ENCODE measurements at regions not wholly inside any gene's neighbourhood (a gene's known extent, or its start where the extent isn't known, plus 50 kb on each side); places are given as distances from the start of the nearest gene placed in this dataset.
A peak's percentile ranks its signal among the peaks of the same experiment; 100 is the strongest.

DNA sequence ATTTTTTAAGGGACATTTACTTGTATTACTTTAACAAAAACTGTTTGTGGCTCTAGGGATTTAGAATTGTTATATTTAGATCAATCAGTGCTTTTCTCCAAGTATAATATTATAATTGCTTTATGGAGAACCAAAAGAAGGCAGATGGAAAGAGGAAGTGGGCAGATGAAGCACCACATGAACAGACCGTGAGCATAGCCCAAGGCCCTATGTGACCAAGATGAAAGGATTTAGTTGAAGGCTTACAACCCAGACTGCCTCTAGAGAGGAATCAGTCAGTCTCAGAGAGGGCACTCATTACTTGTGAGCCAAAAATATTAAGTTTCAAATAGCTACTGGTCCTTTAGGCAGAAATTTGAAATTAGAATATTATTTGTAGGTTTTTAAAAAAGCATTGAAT lies 102.3 kb upstream of the IMPG1 start:
- H3K27me3 ChIP-seq (ENCODE audit: insufficient read depth, low read length): no peaks in the 10 kb centered on the region
- no peak overlapping the region for H2AFZ ChIP-seq (ENCODE audit: low read length)
- no peaks in the 10 kb centered on the region for H3K4me1 ChIP-seq (ENCODE audit: insufficient read depth, low read length)
- DNase-seq (ENCODE audit: insufficient read length, low spot score, missing footprints): no peak
- no peak overlapping the region for H3K27ac ChIP-seq (ENCODE audit: low read depth, low read length)
- H3K79me2 ChIP-seq (ENCODE audit: insufficient read depth, low read length): no peaks in the 10 kb centered on the region
- no peak overlapping the region for H3K4me2 ChIP-seq (ENCODE audit: insufficient read depth, low read length)
- no peak overlapping the region for H3K4me3 ChIP-seq (ENCODE audit: insufficient read depth, low read length)
- no peaks in the 10 kb centered on the region for H4K20me1 ChIP-seq (ENCODE audit: insufficient read depth, low read length)
- no peaks in the 10 kb centered on the region for H3K36me3 ChIP-seq (ENCODE audit: insufficient read depth, low read length)
- H3K9me3 ChIP-seq (ENCODE audit: low read depth, low read length): no peaks in the 10 kb centered on the region
- TF ChIP-seq, protein P1, sequence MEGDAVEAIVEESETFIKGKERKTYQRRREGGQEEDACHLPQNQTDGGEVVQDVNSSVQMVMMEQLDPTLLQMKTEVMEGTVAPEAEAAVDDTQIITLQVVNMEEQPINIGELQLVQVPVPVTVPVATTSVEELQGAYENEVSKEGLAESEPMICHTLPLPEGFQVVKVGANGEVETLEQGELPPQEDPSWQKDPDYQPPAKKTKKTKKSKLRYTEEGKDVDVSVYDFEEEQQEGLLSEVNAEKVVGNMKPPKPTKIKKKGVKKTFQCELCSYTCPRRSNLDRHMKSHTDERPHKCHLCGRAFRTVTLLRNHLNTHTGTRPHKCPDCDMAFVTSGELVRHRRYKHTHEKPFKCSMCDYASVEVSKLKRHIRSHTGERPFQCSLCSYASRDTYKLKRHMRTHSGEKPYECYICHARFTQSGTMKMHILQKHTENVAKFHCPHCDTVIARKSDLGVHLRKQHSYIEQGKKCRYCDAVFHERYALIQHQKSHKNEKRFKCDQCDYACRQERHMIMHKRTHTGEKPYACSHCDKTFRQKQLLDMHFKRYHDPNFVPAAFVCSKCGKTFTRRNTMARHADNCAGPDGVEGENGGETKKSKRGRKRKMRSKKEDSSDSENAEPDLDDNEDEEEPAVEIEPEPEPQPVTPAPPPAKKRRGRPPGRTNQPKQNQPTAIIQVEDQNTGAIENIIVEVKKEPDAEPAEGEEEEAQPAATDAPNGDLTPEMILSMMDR (IDR thresholded peaks at IDR 0.05; ENCODE audit: extremely low read depth, low read depth, low read length): no peak

DNA sequence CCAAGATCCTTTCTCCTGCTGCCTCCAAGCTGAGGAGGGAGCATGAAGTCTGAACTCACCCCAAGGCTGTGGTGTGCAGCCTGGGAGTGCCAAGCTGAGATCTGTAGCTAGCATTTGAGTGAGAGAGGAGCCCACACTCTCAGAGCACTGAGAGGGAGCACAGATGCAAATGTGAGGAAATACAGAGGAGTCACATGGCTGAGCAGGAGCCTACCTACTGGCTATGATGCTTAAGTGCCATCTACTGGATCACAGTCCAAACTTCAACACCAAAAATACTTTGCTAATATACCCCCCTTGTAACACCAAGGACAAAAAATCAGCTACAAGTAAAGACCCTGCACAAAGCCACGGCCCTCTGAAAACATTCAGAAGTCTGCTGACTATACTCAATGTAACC lies 94.4 kb upstream of the IMPG1 start:
- Histone ChIP-seq H3K79me2 (ENCODE audit: insufficient read depth, low read length) (no peaks in the 10 kb centered on the region), H3K4me2 (ENCODE audit: insufficient read depth, low read length) (no peak overlapping the region), H3K27me3 (ENCODE audit: insufficient read depth, low read length) (no peaks in the 10 kb centered on the region), H2AFZ (ENCODE audit: low read length) (no peak overlapping the region), H3K9me3 (ENCODE audit: low read depth, low read length) (no peaks in the 10 kb centered on the region), H4K20me1 (ENCODE audit: insufficient read depth, low read length) (no peaks in the 10 kb centered on the region), H3K4me3 (ENCODE audit: insufficient read depth, low read length) (no peak overlapping the region), H3K36me3 (ENCODE audit: insufficient read depth, low read length) (no peaks in the 10 kb centered on the region), H3K27ac (ENCODE audit: low read depth, low read length) (no peak overlapping the region), H3K4me1 (ENCODE audit: insufficient read depth, low read length) (no peaks in the 10 kb centered on the region)
- no peak for DNase-seq (ENCODE audit: insufficient read length, low spot score, missing footprints)
- TF ChIP-seq, protein P1 (IDR thresholded peaks at IDR 0.05; ENCODE audit: extremely low read depth, low read depth, low read length): no peak

DNA sequence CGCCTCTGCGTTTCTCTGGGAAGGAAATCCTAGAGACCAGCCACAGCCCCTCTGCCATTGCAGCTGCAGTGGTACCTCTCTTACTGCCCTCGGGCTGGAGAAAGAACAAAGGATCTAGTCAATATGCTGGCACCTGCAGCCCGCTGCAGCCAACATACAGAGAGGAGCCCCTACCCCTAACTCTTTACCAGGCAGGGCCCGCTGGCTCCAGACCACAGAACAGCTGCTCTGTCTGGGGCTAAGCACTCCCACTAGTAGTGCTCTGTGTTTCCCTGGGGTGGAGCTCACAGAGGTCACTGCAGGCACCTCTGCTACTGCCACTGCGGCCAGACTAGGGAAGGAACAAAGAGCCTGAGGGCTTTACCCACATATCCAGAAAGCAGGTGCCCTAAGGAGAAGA lies 93.8 kb upstream of the IMPG1 start:
- TF ChIP-seq, protein P1 (IDR thresholded peaks at IDR 0.05; ENCODE audit: extremely low read depth, low read depth, low read length): no peak
- Histone ChIP-seq H4K20me1 (ENCODE audit: insufficient read depth, low read length) (no peaks in the 10 kb centered on the region), H3K79me2 (ENCODE audit: insufficient read depth, low read length) (no peaks in the 10 kb centered on the region), H3K9me3 (ENCODE audit: low read depth, low read length) (no peaks in the 10 kb centered on the region), H3K4me3 (ENCODE audit: insufficient read depth, low read length) (no peak overlapping the region), H3K27me3 (ENCODE audit: insufficient read depth, low read length) (no peaks in the 10 kb centered on the region), H3K4me2 (ENCODE audit: insufficient read depth, low read length) (no peak overlapping the region), H3K27ac (ENCODE audit: low read depth, low read length) (no peak overlapping the region), H3K4me1 (ENCODE audit: insufficient read depth, low read length) (no peaks in the 10 kb centered on the region), H2AFZ (ENCODE audit: low read length) (no peak overlapping the region), H3K36me3 (ENCODE audit: insufficient read depth, low read length) (no peaks in the 10 kb centered on the region)
- DNase-seq (ENCODE audit: insufficient read length, low spot score, missing footprints): peak; percentile 68

DNA sequence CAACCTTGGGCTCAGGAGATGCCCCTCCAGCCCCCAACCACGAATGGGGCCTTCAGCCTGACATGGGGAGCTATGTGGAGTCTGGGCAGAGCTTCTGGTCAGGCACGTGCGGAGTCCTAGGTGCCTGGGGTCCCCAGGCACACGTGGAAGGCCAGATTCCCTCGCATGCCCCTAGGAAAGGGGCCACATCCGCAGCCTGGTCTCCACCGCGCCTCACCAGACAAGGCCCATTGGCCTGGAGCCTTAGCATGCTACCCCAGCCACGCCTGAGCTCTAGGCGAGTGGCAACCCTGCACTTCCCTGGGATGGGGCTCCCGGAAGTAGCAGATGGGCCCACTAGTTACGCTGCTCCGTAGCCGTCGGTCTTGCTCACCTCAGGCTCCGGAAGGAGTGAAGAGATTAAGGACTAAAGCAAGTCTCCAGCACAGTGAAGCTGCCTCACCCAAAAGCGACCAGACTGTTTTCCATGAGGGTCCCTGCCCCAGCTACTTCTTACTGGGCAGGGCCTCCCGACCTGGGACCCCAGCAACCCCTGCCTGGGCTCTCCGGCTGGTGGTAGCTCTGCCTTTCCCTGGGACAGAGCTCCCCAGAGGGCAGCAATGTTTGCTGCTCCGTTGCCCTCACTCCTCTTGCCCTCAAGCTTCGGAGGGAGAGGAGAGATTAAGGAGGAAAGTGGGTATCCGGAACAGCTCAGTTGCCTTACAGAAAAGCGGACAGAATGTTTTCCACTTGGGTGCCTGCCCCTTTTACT lies 93.2 kb upstream of the IMPG1 start:
- Histone ChIP-seq H3K4me3 (ENCODE audit: insufficient read depth, low read length) (no peak overlapping the region), H3K9me3 (ENCODE audit: low read depth, low read length) (no peaks in the 10 kb centered on the region), H3K4me2 (ENCODE audit: insufficient read depth, low read length) (no peak overlapping the region), H3K36me3 (ENCODE audit: insufficient read depth, low read length) (no peaks in the 10 kb centered on the region), H3K79me2 (ENCODE audit: insufficient read depth, low read length) (no peaks in the 10 kb centered on the region), H3K27ac (ENCODE audit: low read depth, low read length) (no peak overlapping the region), H3K27me3 (ENCODE audit: insufficient read depth, low read length) (no peaks in the 10 kb centered on the region), H3K4me1 (ENCODE audit: insufficient read depth, low read length) (no peaks in the 10 kb centered on the region), H4K20me1 (ENCODE audit: insufficient read depth, low read length) (no peaks in the 10 kb centered on the region), H2AFZ (ENCODE audit: low read length) (no peak overlapping the region)
- no peak for DNase-seq (ENCODE audit: insufficient read length, low spot score, missing footprints)
- TF ChIP-seq, protein P1 (IDR thresholded peaks at IDR 0.05; ENCODE audit: extremely low read depth, low read depth, low read length): no peak

Data from osteoblast (primary cell).